HCT116 (cell line): ENCODE measurements at regions not wholly inside any gene's neighbourhood (a gene's known extent, or its start where the extent isn't known, plus 50 kb on each side); places are given as distances from the start of the nearest gene placed in this dataset.

Experiments used
- CEBPB ChIP-seq: IDR thresholded peaks from 2 replicates; pipeline ENCODE4 v1.6.1; 2012; ENCODE audit warnings: low read depth
- POLR2A ChIP-seq: IDR thresholded peaks from 2 replicates; pipeline ENCODE4 v1.7.0; 2011; ENCODE audit warnings: borderline replicate concordance; ENCODE audit not compliant: insufficient read depth, insufficient read length; ENCODE audit errors: extremely low read depth
- POLR2AphosphoS5 ChIP-seq: IDR thresholded peaks from 2 replicates; pipeline ENCODE4 v1.6.1; 2011; ENCODE audit warnings: mild to moderate bottlenecking, low read depth, low read length, moderate library complexity
- ZFX ChIP-seq: fragments of 450-650 bp; IDR thresholded peaks from 2 replicates; pipeline ENCODE4 v1.6.1; 2017
- TF ChIP-seq, protein P1 (sequence below), 3 experiments: fragments of 200-600 bp in 1 of 3; sonication (generic) in 1 of 3; IDR thresholded peaks in 2 of 3; conservative IDR thresholded peaks in 1 of 3; 2 replicates each; pipeline ENCODE4 v1.5.1; 2012 to 2017; ENCODE audit warnings: low read depth in 2 of 3, low read length in 2 of 3, antibody characterized with exemption in 1 of 3, borderline replicate concordance in 1 of 3, control low read depth in 1 of 3, mild to moderate bottlenecking in 1 of 3, mixed read lengths in 1 of 3, mixed run types in 1 of 3, moderate library complexity in 1 of 3; ENCODE audit not compliant: insufficient read depth in 1 of 3

DNA sequence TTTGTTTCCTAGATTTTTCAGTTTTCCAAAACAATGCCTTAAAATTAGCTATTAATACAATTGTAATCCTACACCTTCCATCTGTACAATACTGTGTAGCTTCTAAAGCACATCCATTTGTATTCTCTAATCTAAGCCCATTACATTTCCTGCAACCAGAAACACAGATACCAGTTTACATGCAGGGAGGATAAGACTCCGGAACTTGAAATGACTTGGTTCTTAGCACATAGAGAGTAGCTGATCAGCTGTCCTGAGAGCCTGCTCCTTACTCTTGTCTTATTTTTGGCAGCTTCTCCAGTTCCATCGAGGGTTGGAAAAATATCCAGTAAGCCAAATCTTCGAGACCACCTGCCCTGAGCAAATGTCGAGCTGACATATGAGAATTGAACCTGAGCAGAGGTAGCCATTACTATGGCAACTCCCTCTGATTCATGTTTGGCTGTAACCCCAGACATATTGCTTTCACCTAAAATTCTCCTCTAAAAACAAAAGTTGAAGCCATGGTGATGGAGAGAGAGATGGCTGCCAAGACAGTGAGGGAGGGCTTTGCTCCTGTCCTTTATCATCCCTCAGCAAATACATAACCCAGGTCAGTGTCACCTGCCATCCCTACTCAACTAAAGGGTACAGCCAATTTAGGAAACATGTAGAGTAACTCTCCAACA lies 542.8 kb downstream of the IRS1 start:
- TF ChIP-seq, protein P1, sequence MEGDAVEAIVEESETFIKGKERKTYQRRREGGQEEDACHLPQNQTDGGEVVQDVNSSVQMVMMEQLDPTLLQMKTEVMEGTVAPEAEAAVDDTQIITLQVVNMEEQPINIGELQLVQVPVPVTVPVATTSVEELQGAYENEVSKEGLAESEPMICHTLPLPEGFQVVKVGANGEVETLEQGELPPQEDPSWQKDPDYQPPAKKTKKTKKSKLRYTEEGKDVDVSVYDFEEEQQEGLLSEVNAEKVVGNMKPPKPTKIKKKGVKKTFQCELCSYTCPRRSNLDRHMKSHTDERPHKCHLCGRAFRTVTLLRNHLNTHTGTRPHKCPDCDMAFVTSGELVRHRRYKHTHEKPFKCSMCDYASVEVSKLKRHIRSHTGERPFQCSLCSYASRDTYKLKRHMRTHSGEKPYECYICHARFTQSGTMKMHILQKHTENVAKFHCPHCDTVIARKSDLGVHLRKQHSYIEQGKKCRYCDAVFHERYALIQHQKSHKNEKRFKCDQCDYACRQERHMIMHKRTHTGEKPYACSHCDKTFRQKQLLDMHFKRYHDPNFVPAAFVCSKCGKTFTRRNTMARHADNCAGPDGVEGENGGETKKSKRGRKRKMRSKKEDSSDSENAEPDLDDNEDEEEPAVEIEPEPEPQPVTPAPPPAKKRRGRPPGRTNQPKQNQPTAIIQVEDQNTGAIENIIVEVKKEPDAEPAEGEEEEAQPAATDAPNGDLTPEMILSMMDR (IDR thresholded peaks at IDR 0.05 in 2 of 3, conservative IDR thresholded peaks at IDR 0.05 in 1 of 3; ENCODE audit: borderline replicate concordance in 1 of 3, insufficient read depth in 1 of 3, low read depth in 2 of 3, low read length in 2 of 3): no peak
- TF ChIP-seq POLR2AphosphoS5 (no peak), CEBPB (no peak), POLR2A (no peak), ZFX (no peak)
